GM19372 (cell line): ENCODE measurements at regions not wholly inside any gene's neighbourhood (a gene's known extent, or its start where the extent isn't known, plus 50 kb on each side); places are given as distances from the start of the nearest gene placed in this dataset.

Source experiments
- ATAC-seq: cut with Tn5 transposase; IDR thresholded peaks from one replicate; pipeline ENCODE4 v1.9.1; 2021; ENCODE audit warnings: mild to moderate bottlenecking, low read depth, moderate library complexity; ENCODE audit not compliant: unreplicated experiment

- ATAC-seq, result no peak
These were observed 1200.8 kb upstream of the GYPC start for GRCh38 chr2:125455110-125455509.

GRCh38 chr2:125456693-125457363 lies 1199.1 kb upstream of the GYPC start:
- no peak for ATAC-seq

- ATAC-seq, result peak; percentile 89
These were observed 1184.0 kb upstream of the GYPC start for GRCh38 chr2:125471963-125472362.

- ATAC-seq, result no peak
These were observed 1176.8 kb upstream of the GYPC start for GRCh38 chr2:125479143-125479636.

DNA sequence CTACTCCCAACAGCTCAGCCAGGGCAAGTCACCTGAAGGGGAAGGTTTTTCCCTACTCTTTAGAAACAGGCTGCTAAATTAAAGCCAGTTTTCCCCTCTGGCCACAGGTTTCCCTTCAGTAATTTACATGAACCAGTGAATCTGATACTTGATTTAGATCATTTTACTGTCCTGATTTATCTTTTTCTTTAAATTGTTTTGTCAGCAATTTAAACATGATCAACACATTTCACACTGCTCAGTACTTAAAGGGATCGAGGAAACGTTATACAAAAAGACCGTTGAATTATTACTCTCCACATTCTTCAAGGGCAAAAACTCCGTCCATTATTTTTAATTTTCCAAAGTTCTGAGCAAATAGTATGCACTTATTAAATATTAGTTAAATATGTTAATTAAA lies 1165.7 kb upstream of the GYPC start:
- no peak for ATAC-seq

GRCh38 chr2:125491663-125492062 lies 1164.3 kb upstream of the GYPC start:
- ATAC-seq, result no peak

DNA sequence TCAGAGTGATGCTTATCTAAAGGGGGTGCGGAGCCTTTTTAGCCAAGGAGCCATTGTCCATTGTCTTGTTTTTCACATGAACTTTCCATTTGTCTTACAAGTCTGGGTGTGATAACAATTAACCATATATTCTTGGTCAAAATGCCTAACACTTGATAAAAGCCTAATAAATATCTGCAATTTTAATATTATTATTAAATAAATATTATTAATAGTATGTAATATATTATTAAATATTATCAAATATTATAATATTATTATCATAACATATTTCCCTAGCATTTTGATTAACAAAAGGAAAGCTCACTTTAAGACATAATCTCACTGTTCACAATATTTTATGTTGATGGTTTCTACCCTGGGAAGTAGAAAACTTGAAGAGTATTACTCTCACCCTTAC lies 1143.6 kb upstream of the GYPC start:
- no peak for ATAC-seq

- no peak for ATAC-seq
These were observed 1139.4 kb upstream of the GYPC start for GRCh38 chr2:125516496-125517109.

GRCh38 chr2:125526093-125526492 lies 1129.9 kb upstream of the GYPC start:
- ATAC-seq, result no peak

DNA sequence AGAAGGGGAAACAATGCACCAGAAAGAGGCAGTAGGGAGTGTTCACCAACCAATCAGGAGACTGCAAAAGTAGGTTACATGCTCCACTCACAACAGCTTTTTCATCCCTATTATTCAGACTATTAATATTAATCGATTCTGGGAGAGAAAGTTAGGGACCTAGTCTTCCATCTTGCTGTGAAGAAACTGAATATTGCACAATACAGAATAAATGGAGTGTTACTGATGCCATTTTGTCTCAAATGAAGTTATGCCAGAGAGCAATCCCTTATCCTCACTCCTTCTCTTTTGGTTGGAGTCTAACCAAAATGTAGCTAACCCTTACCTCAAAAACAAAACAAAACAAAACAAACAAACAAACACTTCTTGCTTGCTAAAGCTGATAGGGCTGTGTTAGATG lies 1120.9 kb upstream of the GYPC start:
- no peak for ATAC-seq

DNA sequence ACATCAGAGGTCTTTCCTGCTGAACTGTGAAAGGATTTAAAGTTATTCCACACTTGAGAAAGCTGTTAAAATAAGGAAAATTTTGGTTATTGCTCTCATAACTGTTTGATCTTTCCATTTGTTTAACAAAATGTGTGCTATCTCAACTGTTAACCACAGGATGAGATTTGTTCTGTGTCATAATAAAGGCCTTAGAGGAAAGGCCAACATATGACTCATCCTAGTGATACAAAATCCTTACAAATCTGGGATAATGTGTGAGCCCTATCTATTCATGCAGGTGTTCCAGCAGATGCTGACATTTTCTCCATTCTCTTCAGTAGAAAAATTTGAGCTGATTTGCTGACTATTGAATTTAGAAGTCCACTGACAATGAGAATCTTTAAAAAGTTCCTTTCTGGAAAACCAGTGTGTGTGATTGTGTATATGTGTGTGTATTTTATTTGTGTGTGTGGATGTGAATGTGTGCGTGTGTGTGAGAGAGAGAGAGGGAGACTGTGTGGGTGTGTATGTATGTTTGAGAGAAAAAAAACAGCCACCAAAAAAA lies 1111.9 kb upstream of the GYPC start:
- no peak for ATAC-seq

GRCh38 chr2:125553768-125554167 lies 1102.2 kb upstream of the GYPC start:
- no peak for ATAC-seq

- ATAC-seq, result no peak
These were observed 1101.0 kb upstream of the GYPC start for GRCh38 chr2:125554956-125555355.

DNA sequence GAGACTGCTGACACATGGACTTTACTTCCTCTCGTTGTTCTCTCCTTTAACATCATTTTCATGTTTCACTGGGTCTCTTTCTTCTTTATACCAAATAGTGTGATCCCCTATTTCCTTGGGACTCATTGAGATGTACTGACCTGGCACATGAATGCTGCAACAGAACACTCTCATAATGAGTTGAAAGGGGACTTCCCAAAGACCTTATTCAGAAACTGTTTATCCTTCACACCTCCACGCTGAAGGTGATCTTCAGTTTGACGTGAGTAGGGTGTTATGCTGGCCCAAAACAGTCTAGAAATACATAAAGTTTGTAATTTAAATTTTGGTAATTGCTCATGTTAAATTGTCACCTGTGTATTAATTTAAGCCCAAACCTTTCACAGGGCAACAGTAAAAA lies 1096.8 kb upstream of the GYPC start:
- no peak for ATAC-seq

DNA sequence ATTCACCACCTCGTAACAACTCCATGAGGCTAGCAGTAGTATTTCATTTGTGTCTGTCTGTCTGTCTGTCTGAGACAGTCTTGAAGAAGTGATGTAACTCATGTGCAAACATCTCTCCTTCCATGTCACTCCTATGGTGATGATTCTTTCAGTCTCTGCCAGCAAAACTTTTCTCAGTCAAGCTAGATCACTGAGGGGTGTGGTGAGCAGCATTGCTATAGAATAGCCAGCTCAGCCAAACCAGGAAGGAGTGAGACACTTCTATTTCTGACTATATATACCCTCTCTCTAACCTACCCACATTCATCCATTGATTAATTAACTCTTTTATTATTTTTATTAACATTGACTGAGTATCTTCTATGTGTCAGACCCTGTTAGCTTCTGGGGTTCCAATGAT lies 1095.1 kb upstream of the GYPC start:
- no peak for ATAC-seq

GRCh38 chr2:125561302-125561701 lies 1094.7 kb upstream of the GYPC start:
- ATAC-seq, result no peak

- ATAC-seq, result no peak
These were observed 1093.0 kb upstream of the GYPC start for GRCh38 chr2:125562924-125563323.

- no peak for ATAC-seq
These were observed 1091.5 kb upstream of the GYPC start for GRCh38 chr2:125564471-125564870.

DNA sequence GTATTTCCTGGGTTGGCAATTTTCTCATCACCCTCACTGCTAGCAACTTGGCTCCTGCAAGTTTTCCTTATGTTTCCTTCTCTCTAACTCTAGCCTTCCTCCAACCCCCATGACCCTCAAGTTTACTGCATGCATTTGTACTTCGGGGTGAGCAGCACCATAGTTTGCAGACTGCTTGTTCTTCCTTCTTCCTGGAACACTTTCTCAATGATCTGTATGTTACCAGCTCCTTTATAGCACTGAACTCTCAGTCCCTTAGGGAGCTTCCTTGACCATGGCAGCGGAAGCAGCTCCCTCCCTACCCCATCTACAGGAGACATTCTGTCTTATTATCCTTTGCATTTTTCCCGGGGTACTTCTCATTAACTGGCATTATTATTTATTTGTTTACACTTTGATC lies 1089.5 kb upstream of the GYPC start:
- ATAC-seq, result no peak

DNA sequence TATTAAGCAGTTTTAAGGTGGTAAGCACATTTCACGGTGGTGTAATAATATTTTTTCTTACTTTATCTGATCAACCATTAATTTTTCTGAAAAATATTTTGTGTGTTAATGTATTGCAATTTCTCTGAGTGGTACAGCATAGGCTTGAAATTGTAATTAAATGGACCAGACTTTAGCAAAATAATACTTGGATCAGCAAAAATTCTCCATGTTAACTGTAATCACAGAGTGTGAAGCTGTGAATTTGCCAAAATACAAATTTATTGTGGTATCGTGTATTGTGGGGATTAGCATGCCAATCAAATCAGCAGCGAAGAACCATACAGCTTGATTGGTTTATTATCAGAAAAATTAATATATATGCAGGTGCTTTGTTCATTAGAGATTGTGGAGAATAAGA lies 1088.9 kb upstream of the GYPC start:
- ATAC-seq, result no peak

DNA sequence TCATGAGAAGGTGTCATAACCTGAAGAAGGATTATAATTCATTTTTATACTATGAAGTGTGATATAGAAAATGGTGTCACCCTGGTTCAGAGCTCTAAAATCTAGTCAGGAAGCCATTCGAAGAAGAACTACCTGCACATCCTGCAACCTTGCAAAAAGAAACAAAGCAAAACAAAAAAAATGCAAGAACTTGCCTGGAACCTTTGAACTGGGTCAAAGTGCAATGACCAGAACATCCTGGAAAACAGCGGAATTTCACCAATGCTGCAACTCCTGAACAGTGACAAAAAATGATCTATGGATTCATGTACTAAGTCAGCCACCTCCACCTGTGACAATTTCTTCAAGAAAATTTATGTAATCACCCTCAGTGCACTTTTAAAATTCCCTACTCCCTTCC lies 1083.3 kb upstream of the GYPC start:
- ATAC-seq, result no peak

DNA sequence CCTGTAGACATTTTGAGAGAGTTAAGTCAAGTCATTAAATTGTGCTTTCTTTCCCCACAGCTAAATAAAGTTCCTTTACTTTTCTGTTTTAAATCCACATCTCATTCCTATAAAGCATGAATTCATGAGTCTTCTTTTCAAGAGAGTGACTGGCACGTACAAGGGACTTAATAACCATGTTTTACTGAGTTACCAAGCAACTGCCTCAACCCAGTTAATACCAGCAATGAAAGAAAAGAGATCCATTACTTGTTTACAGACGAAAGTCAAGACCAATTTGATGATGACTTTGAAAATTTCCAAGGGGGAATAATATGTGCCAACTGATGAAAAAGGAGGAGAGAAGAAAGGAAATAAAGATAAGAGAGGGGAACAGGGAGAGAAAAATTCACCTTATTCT lies 1082.5 kb upstream of the GYPC start:
- no peak for ATAC-seq
